ENCODE measurements at regions not wholly inside any gene's neighbourhood (a gene's known extent, or its start where the extent isn't known, plus 50 kb on each side); places are given as distances from the start of the nearest gene placed in this dataset.

DNA sequence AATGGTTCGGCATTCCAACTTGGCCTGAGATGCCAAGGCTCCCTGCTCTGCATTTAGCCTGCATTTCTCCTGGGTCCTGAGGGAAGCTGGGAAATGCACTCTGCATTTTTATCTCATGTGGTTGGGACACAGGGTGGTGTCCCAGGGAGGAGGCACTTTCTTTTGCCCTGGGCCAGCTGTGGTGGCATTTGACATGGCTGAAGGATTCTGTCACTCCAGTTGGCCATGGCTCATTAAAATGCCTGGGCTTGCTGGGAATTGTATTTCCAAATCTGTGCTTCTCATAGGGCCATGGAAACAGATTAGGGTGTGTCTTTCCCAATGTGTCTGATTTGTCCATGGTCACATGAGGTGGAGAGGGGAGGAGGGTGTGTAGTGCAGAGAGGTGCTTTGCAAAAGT is 128.3 kb upstream of the RGMA start:
- DNase-seq = no peak

- DNase-seq = no peak
Observed at GRCh38 chr15:93214106-93214505, 125.1 kb upstream of the RGMA start.

GRCh38 chr15:93213281-93213680 is 124.3 kb upstream of the RGMA start:
- no peak for DNase-seq

- DNase-seq = no peak
Observed at GRCh38 chr15:93212578-93212977, 123.6 kb upstream of the RGMA start.

DNA sequence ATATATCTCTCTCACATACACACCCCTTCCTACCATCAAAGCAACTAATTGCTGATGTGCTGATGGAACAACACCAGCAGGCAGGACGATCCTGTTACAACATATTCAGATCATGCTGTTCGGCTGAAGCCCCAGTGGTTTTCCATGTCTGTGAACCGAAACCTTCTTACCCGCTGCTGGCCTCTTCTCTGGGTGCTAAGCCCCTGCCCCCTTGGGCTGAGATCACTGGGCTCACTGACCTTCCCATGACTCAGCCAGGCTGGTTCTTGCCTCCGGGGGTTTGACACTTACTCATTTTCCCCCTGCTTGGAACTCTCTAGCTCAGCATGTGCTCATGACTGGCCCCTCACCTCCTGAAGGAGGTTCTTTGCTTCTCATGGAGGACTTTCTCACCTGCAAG is 122.0 kb upstream of the RGMA start:
- no peak for DNase-seq

- DNase-seq = no peak
Observed at GRCh38 chr15:93209690-93210445, 120.9 kb upstream of the RGMA start.

- DNase-seq = no peak
Observed at GRCh38 chr15:93206893-93207292, 117.9 kb upstream of the RGMA start.

GRCh38 chr15:93205413-93205812 is 116.4 kb upstream of the RGMA start:
- DNase-seq = no peak

- DNase-seq = no peak
Observed at GRCh38 chr15:93203036-93203435, 114.0 kb upstream of the RGMA start.

GRCh38 chr15:93202405-93202804 is 113.4 kb upstream of the RGMA start:
- no peak for DNase-seq

DNA sequence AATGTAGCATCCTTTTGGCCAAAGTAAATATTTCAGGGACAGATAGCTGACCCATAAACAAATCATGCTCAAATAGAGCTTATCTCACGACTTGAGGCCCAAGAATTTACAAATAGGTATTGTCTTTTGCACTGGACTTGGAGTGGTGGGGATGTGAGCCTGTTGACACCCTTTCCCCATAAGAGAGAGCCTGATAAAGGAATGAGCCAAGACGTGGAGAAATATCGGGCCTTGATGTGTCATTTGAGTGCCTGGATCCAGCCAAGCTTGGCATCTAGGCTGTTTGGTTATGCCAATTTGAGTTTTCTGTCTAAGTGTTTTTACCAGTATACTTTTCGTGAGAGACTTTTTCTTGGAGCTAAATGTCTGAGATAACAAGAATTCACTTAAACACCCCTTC is 112.9 kb upstream of the RGMA start:
- no peak for DNase-seq

- DNase-seq = no peak
Observed at GRCh38 chr15:93200837-93201226, 111.8 kb upstream of the RGMA start.

- DNase-seq = no peak
Observed at GRCh38 chr15:93200081-93200836, 111.2 kb upstream of the RGMA start.

- no peak for DNase-seq
Observed at GRCh38 chr15:93196135-93196670, 107.2 kb upstream of the RGMA start.

DNA sequence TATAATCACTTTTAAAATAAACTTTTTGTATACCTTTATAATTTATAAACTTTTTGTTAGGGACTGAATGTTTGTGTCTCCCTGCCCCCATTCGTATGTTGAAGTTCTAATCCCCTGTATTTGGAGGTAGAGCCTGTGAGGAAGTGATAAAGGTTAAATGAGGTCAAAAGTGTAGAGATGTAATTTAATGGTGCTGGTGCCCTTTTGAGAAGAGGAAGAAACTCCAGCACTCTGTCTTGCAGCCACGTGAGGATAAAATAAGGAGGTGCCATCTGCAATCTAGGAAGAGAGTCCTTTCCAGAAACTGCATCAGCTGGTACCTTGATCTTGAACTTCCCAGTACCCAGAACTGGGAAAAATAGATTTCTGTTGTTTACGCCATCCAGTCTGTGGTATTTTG is 106.1 kb upstream of the RGMA start:
- no peak for DNase-seq

- no peak for DNase-seq
Observed at GRCh38 chr15:93190238-93190637, 101.2 kb upstream of the RGMA start.

DNA sequence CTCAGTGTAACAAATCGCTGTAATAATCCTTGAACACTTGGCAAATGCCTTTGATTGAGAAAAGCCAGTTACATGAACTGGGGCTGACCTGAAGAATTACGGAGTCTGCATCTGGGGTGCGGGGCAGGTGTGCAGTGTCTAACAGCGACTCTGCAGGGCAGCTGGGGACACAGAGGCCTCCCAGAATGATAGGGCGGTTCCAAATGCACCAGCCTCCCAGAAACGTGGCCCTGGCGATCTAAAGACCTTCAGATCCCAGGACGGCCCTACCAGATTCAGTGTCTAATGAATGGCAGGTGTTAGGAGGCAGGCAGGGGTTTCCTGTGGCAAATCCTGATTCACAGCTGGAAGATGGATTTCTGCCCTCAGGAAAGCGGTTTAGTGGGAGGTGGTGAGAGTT is 100.5 kb upstream of the RGMA start:
- no peak for DNase-seq

GRCh38 chr15:93188236-93188635 is 99.2 kb upstream of the RGMA start:
- DNase-seq = no peak

DNA sequence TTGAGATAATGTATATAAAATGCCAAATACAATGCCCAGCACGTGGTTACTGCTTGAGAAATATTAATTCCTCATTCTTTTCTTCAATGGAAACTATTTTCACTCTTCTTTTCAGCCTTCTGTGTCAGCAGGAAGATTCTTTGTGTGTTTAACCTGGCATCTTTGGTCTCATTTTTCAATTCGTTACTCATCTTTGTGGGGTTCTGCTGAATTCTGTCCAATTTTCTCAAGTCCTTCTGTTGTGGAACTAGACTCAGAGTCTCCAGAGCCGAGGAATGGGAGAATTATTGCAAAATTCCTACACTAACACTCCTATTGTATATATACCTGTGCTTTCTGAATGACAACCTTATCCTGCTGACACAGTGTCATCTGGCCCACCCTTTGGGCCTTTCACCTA is 96.8 kb upstream of the RGMA start:
- no peak for DNase-seq

GRCh38 chr15:93182703-93183205 is 93.7 kb upstream of the RGMA start:
- DNase-seq = no peak

DNA sequence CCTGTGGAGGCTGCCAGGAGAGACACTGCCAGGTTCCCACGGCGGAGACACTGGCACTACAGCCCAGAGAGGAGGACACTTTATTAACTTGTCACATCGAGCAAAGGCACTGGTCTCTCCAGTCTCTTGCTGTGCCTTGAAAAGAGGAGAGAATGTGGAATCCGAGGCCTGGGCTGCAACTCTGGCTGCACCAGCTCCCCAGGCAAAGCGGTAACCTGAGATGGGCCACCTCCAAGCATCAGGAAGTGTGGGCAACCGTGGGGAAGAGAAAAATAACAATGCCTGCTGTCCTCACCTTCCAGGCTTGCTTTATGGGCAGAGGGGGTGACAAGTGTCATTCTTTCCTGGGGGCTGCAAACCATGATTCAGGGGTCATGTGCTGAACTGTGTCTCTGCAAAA is 91.6 kb upstream of the RGMA start:
- DNase-seq = no peak

- no peak for DNase-seq
Observed at GRCh38 chr15:93180128-93180527, 91.1 kb upstream of the RGMA start.

- no peak for DNase-seq
Observed at GRCh38 chr15:93179700-93180102, 90.7 kb upstream of the RGMA start.

DNA sequence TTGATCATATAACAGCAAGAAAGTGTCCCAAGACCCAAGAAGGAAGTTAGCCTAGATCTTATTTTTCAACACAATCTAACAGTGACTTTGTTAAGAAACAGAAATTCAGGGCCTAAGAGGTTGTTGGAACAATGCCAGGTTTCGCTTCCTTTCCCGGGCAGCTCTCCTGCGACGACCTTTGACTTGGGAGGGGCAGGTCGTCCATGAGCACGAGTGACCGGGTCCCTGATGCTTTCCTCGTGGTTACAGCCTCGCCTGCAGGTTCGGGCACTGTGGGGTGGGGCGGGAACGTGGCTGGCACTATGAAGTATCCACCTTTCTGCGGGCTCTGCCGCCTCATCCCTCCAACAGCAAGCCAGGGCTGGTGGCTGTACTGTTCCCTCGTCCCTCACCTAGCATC is 90.1 kb upstream of the RGMA start:
- no peak for DNase-seq
